IPS-NIHi7 (cell line): ENCODE measurements at regions not wholly inside any gene's neighbourhood (a gene's known extent, or its start where the extent isn't known, plus 50 kb on each side); places are given as distances from the start of the nearest gene placed in this dataset.

Source experiments
- DNase-seq: peaks from one replicate; pipeline ENCODE4 v3.0.0; 2012; ENCODE audit warnings: mixed read lengths; ENCODE audit errors: extremely low spot score

DNA sequence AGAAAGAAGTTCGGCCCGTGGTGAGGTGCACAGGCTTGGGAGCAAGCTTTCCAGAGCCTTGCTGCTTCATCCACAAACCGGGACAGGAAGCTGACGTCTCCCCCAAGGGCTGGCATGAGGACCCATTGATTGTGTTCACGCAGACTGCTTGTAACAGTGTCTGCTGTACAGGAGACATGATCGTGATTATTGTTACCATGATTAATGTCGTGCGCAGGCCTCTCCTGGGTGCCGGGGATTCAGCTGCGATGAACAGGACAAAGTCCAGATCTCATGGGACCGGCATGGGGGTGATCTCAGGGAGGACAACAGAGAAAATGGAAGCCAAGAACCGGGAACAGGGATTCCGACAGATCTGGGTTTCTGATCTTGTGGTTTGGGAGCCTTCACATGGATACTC lies 219.9 kb downstream of the BRD1 start:
- no peak for DNase-seq

DNA sequence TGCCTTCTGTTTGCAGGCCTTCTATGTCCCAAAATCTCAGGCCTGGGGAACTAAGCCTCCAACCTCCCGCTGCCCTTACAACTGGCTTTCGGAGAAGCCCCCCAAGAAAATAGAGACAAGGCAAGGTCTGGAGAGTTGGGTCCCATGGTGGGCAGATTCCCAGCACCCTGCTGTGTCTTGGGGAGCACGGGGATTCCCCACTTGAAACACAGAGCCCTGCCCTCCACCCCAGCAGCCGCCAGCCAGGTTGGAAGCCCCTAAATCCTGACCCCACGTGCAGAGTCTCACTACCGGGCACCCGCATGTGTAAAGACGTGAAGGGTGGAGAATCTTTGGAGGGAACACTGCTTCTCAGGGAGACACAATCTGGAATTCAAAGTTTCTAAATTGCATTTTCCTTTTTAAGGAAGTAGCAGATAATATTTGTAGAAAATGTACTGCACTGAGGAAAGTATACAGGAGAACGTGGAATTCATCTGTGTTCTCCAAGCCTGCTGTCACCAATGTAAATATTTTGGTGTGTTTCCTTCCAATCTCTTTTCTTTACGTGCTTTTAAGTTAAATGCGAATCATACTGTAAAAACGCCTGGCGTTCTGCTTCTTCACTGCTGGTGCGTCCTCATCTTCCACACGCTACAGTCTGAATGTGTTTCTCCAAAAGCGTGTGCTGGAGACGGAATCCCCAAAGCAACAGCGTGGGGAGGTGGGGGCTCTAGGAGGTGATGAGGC lies 220.9 kb downstream of the BRD1 start:
- DNase-seq, result no peak

DNA sequence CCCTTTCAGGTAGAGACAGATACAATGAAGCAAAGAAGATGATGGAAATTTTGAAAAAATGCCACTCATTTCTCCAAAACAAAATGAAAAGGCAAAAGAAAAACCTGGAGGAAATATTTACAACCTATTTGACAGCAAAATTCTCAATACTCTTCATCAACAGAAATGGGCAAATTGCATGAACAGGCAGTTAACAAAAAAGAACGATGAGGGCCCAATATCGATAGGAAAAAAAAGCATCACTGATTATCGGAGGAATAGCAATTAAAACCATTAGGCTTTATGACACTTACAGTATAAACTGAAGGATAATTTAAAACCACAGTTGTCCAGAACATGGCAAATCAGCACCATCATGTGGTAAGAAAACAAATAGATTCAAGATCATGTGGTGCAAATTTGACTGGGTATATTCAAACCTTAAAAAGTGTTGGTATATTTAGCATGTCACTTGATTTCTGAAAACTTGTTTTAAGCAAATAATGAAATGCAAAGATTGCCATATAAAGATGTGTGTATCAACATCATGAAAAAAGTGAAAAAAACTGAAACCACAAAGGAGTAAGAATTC lies 222.9 kb downstream of the BRD1 start:
- DNase-seq, result no peak

DNA sequence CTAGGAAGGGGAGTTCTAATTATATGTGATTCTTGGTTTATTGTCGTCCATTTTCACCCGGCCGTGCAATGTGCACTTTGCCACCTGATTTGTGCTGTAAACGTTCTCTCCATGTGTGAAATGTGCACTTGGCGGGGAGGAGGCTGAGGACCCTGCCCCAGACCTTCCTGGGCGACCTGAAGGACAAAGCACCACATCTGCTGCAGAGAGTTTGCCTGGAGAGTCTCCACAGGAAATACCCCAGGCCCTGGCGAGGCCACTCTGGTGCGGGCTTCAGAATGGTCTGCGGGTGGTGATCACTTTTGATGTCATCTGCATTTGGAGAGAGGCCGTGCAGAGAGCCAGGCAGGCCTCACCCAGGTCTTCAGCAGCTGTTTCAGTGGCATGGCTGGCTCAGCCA lies 224.7 kb downstream of the BRD1 start:
- no peak for DNase-seq

DNA sequence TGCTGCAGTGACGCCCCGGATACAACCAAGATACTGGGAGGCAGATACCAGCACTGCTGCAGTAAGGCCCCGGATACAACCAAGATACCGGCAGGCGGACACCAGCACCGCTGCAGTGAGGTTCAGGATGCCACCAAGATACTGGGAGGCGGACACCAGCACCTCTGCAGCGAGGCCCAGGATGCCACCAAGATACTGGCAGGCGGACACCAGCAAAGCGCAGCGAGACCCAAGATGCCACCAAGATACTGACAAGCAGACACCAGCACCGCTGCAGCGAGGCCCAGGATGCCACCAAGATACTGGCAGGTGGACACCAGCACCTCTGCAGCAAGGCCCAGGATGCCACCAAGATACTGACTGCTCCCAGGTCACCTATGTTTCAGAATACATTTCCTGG lies 225.2 kb downstream of the BRD1 start:
- DNase-seq, result no peak

DNA sequence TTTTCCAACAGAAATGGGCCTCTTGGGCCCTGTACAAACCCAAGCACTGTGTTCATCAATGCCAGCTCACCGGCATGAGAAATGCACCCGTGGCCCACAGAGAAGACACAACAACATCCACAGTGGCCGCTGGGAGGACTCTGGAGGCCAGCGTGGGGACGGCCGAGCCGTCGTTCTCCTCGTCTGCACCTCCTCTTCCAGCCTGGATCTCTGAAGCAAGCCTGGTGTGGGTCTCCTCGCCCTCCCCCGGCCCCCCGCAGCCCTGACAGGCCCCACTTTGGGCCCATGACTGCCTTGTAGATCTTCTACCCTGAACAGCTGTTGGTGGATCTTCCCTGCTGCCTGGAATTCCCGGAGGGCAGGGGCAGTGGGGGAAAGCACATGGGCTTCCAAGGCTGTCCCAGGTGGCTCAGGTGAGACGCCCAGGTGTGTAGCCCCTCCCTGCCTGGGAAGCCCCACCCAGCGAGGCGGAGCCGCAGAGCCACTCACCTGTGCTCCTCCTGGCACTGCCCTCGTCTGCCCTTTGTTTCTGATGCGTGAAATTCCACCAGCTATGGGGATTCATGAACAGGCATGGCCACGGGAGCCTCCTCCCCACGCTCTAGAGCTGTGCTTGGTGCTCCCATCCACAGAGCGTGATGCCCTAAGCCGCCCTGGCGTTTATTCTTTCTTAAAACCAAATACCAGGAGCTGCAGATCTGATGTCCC lies 225.9 kb downstream of the BRD1 start:
- DNase-seq, result peak; percentile 40

DNA sequence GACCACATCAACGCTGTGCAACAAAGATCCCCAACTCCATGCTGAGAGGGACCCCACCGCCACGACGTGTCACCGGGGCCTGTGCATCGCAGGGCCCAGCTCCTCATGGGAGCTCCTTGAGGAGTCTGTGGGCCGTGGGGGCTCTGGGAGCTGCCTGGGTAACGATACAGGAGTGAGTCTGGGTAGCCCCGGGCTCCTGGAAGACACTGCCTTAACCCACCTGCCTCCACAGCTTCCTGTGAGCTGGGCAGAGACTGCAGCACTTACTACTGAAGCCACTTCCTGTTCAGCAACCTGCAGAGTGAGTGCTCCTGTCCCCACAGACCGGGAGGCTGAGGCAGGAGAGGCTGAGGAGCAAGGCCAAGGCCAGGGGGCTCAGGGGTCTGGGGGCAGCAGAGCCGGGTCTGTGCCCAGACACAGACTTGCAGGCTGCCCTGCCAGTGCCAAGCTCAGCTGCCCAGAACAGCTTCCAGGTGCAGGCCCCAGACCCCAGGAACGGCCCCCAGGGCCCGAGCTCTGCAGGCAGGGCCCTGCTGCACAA lies 226.7 kb downstream of the BRD1 start:
- no peak for DNase-seq

DNA sequence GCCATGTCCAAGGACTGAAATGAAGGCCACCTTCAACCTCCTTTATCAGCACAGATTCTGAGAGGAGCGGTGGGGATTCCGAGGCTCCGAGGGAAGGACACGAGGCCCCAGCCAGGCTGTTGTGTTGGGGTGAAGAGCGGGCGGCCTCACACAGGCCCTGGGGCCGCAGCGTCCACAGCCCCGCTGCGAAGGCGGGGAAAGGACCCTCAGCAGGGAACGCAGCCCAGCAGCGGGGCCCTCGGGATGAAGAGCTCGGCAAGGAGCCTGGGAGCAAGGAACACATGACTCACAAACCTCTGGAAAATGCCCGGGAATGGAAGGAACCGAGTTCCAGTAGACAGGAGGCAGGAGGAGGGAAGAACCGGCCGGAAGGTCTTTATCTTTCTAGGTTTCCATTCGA lies 227.2 kb downstream of the BRD1 start:
- no peak for DNase-seq

DNA sequence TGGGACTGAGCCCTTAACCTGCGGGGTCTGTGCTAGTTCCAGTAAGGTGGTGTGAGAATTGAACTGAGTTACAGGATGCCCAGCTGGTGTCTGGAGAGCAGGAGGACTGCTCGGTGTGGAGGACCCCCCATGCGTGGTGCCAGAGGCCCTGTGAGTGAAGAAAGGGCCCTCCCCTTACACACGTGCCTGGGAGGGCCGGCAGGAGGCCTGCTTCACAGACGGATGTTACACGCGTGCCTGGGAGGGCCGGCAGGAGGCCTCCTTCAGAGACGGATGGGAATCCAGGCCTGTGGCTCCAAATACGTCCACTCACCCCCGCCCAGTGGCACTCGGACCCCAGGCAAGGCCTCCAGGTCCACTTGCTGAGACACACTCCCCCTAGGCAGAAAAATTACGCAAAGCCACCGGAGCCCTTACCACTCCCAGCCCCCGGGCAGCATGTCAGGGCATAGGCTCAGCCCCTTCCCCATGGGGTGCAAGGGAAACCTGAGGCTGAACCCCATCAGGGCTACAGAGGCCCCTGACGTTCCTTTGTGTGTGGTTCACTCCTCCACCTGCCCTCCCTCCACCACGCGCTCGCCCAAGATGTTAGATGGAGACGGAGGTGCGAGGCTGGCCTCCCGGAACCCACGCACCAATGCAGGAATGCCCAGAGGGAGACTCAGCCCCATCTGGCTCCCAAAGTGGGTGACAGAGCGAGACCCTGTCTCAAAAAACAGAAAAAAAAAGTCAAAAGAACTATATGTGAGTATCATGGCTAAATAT lies 227.8 kb downstream of the BRD1 start:
- DNase-seq, result no peak

DNA sequence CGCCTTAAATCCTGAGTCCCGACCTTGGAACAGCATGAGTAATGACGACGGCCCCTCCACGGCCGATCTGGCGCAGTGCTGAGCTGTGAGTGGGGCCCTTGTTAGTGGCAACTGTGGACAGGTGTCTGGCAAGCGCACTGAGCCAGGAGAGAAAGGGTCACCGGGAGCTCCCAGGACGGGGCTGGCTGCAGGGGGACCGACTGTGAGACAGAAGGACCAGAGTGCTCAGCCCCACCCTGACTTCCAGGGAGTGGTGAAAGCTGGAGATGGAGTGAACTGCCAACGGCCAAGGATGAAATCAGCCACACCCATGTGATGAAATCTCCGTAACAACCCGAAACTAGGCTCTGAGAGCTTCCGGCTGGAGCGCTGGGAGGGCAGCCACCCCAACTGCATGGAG lies 228.6 kb downstream of the BRD1 start:
- no peak for DNase-seq

DNA sequence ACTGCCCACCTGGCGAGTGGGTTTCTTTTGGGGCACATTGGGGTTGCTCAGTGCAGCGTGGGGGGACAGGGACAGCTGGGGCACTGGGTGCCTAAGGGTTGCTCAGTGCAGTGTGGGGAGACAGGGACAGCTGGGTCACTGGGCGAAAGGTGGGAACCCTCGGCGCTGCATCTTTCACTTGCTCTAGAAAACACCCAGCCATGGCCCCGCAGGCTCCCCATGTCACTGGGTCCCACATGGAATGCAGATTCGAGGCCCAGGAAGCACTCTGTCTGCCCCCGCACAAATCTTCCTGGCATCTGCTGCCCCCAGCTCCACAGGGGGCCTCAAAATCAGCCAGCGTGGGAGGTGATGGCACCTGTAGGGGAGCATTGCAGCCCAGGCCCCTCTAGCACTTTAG lies 229.3 kb downstream of the BRD1 start:
- DNase-seq, result no peak

DNA sequence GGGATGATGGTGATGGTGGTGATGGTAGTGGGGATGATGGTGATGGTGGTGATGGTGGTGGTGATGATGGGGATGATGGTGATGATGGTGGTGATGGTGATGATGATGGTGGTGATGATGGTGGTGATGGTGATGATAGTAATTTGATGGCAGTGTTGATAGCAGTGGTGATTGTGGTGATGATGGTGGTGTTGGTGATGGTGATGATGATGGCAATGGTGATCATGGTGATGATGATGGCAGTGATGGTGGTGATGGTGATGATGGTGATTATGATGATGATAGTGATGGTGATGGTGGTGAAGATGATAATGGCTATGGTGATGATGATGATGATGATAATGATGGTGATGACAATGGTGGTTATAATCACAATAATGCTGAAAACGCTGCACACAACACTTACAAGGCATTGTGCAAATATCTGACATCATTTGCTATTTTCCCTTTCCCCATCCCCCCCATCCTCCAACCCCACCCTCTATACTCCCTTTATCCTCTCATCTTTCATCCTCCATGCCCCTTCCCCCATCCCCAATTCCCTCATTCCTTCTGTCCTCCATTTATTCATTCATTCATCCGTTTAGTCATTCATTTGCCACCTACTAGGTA lies 230.1 kb downstream of the BRD1 start:
- no peak for DNase-seq

DNA sequence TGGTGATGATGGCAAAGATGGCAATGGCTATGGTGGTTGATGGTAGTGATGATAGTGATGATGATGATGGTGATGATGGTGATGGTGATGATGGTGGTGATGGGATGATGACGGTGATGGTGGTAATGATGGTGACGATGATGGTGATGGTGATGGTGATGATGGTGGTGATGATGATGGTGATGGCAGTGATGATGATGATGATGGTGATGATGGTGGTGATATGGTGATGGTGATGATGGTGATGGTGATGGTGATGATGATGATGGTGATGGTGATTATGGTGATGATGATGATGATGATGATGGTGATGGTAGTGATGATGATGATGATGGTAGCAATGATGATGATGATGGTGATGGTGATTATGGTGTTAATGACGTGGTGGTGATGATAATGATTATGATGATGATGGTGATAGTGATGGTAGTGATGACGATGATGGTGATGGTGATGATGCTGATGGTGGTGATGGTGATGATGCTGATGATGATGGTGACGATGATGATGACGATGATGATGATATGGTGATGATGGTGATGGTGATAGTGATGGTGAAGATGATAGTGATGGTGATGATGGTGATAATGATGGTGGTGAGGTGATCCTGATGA lies 232.1 kb downstream of the BRD1 start:
- DNase-seq, result no peak

DNA sequence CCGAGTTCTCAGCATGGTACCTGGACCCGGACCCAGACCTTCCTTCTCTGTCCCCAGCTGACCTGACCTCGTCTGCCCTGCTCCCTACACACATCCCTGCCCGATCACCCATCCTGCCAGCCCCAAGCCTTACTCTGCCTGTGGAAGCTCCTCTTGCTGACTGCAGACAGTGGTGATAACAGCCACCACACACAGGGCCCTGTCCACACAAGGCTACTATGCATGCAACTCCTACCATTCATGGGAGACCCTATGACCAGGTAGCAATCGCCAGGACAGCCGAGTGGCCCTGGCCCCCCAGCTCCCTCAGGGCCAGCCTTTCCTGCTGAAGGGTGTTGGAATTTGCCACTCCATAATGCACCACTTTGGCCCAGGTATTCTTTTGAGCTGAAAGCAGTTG lies 233.6 kb downstream of the BRD1 start:
- no peak for DNase-seq

DNA sequence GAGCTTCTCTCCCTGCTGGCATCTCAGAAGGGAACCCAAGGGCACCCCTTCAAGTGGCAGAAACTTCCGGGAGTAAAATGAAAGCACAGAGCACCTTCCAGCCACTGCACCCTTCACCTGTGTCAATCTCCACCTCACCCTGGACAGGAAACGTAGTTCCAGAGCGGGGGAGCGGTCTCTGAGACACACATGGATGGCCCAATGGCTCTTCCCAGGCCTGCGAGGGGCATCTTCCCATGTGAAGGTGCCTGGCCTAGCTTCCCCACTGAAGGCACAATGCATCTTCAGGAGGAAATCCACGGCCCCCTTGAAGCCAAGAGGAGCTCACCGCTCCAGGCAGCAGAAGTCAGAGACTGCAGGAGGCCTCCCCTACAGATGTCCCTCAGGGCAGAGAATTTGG lies 234.2 kb downstream of the BRD1 start:
- no peak for DNase-seq

DNA sequence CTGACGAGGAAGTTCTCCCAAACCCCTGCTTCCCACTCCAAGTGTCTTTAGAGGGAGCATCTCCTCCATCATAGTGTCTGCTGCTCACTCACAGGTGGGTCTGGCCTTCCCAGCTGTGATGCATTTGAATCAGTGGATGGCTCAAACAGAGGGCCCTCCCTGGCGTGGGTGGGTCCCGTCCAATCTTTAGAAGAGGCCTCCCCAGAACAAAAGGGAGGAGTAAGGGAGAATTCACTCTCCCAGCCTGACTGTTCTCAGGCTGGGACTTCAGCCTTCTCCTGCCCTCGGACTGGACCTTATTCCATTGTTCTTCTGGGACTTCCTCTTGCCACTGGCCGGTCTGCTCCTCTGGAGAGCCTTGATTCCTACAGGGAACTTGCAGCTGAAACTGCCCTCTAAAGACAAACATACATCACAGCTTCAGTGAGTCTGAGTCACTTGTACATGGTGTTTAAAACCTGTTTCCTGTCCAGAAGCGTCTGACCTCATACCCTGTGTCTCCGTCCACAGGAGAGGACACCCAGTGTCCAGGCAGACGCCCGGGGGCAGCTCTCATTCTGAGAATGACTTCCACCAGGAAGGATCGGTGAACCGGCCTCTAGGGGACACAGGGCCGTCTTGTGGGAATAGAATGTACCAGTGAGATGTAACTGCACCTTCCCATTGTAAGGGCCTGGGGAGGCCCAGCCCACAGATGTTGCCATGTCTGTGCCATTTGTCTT lies 234.7 kb downstream of the BRD1 start:
- DNase-seq, result no peak

DNA sequence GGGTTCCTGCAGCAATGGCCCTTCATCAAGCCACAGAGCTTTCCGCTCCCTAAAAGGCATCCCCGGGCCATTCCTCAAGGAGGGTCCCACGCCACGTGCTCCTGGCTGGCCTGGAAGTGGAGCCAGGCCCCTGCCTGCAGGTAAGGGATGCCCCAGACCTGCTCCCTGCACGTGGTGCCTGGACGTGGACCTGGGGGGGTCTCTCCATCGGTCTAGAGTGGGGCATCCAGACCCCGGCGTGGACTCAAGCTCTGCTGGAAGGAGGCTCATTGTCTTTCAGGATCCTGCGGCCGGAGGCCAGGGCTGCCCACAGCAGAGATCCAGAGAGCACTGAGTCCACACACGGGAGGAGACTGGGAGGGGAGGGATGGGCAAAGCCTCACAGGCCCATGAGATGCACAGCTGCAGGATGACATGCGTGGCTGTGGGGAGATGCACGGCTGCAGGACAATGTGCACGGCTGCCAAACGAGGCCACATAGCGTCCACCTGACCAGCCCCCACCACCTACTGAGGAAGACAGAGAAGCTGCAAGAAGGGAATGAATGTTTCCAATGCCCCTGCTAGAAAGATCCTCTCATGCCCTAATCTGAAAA lies 236.7 kb downstream of the BRD1 start:
- no peak for DNase-seq

DNA sequence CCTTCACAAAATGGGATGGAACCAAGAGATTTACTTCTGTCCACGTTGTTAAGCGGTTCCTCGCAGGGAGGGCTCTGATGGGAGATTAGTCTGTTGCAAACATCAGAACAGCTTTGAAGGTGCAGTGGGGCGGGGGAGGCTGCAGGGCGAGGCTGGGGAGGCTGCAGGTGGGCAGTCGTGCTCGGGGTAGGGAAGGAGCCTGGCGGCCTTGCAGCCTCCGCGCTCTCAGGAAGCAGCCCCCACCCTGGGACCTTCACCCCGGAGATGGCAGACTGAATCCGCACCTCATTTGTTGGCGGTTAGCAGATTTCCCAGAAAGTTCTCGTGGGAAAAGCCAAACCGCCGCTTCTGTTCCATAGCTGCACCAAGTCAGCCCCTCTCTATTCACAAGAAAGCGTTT lies 237.3 kb downstream of the BRD1 start:
- no peak for DNase-seq

DNA sequence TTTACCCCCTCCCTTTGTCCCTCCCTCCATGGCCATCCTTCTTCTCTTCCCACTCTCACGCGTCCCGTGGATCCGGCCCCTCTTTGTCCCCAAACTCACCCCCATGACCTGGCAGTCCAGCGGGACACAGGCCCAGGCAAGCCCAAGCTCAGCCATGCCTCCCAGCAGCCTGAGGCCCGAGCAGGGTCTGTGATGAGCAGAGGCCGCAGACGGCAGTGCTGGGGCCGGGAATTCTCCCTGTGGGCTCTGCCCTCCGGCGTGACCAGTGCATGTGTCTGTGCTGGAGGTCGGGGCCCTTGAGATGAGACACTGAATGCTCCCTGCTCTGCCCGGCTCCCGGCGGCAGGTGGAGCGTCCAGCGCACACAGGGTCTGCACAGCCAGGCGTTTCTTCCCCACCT lies 237.9 kb downstream of the BRD1 start:
- no peak for DNase-seq

DNA sequence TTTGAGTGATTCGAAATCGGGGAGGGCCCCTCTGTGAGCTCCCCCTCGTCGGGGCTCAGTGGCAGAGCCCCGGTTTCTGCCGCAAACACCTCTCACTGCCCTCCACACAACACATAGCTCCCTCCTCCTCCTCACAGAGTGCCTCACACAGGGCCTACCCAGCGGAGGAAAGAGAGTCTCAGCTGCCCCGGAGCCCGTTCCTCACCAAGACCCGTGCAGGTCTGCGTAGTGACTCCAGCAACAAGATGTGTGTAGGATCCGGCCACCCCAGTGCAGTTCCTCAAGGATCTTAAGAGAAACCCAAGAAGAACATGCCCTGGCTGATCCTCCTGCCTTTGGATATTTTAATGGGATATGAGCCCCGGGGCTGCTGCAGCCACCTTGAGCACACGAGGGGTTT lies 238.4 kb downstream of the BRD1 start:
- no peak for DNase-seq
